ENCODE measurements at regions not wholly inside any gene's neighbourhood (a gene's known extent, or its start where the extent isn't known, plus 50 kb on each side); places are given as distances from the start of the nearest gene placed in this dataset.

GRCh38 chr14:105935384-105935783 is 409.0 kb downstream of the TMEM121 start:
- TF ChIP-seq EZH2phosphoT487 (IDR thresholded peaks at IDR 0.05; ENCODE audit: unreplicated experiment) (no peak), CTCF (conservative IDR thresholded peaks at IDR 0.05; ENCODE audit: low read depth in 2 of 2) (no peak), POLR2AphosphoS5 (IDR thresholded peaks at IDR 0.05; ENCODE audit: low read depth) (no peak), EZH2 (IDR thresholded peaks at IDR 0.05; ENCODE audit: low read depth, unreplicated experiment) (no peak), JUNB (IDR thresholded peaks at IDR 0.05; ENCODE audit: unreplicated experiment) (no peak), CREB1 (CRISPR knock-in tag; IDR thresholded peaks at IDR 0.05; ENCODE audit: low read depth) (no peak)
